ENCODE measurements at regions not wholly inside any gene's neighbourhood (a gene's known extent, or its start where the extent isn't known, plus 50 kb on each side); places are given as distances from the start of the nearest gene placed in this dataset.
A peak's percentile ranks its signal among the peaks of the same experiment; 100 is the strongest.

GRCh38 chr18:34971313-34971712, 69.9 kb upstream of the MAPRE2 start:
- Mint-ChIP-seq H3K27me3 (peaks cover 8% of the 10 kb centered on the region), H3K4me1 (peaks cover 0 to 4% (median 2%) of the 10 kb centered on the region in 3 donors), H3K36me3 (no peaks in the 10 kb centered on the region), H3K9me3 (peaks cover 0 to 4% (median 2%) of the 10 kb centered on the region in 3 donors), H3K27ac (no peak overlapping the region), H3K4me3 (no peak overlapping the region)

- peaks cover 8% of the 10 kb centered on the region for H3K27me3 Mint-ChIP-seq
- peaks cover 1 to 6% (median 4%) of the 10 kb centered on the region in 3 donors for H3K4me1 Mint-ChIP-seq
- no peaks in the 10 kb centered on the region for H3K36me3 Mint-ChIP-seq
- peaks cover 0 to 4% (median 2%) of the 10 kb centered on the region in 3 donors for H3K9me3 Mint-ChIP-seq
- H3K4me3 Mint-ChIP-seq: peak overlapping the region in 1 of 4 donors; percentile 6
- no peak overlapping the region for H3K27ac Mint-ChIP-seq
These were observed 68.3 kb upstream of the MAPRE2 start for GRCh38 chr18:34972765-34973414.

- no peaks in the 10 kb centered on the region for H3K36me3 Mint-ChIP-seq
- peaks cover 20% of the 10 kb centered on the region for H3K27me3 Mint-ChIP-seq
- peaks cover 0 to 4% (median 2%) of the 10 kb centered on the region in 3 donors for H3K9me3 Mint-ChIP-seq
- H3K4me3 Mint-ChIP-seq: peak overlapping the region; percentile 86 to 97 (median 94)
- no peak overlapping the region for H3K27ac Mint-ChIP-seq
- peaks cover 12 to 22% (median 17%) of the 10 kb centered on the region in 3 donors for H3K4me1 Mint-ChIP-seq
These were observed 65.1 kb upstream of the MAPRE2 start for GRCh38 chr18:34976123-34976522.

GRCh38 chr18:34976534-34976898, 64.7 kb upstream of the MAPRE2 start:
- Mint-ChIP-seq H3K4me3 (peak overlapping the region; percentile 86 to 97 (median 94)), H3K36me3 (no peaks in the 10 kb centered on the region), H3K4me1 (peaks cover 12 to 22% (median 17%) of the 10 kb centered on the region in 3 donors), H3K27ac (no peak overlapping the region), H3K27me3 (peaks cover 20% of the 10 kb centered on the region), H3K9me3 (peaks cover 0 to 4% (median 2%) of the 10 kb centered on the region in 3 donors)

- H3K9me3 Mint-ChIP-seq: peaks cover 0 to 4% (median 2%) of the 10 kb centered on the region in 3 donors
- no peak overlapping the region for H3K27ac Mint-ChIP-seq
- H3K4me1 Mint-ChIP-seq: peaks cover 13 to 22% (median 17%) of the 10 kb centered on the region in 3 donors
- peak overlapping the region; percentile 86 to 97 (median 95) for H3K4me3 Mint-ChIP-seq
- H3K27me3 Mint-ChIP-seq: peaks cover 20% of the 10 kb centered on the region
- H3K36me3 Mint-ChIP-seq: no peaks in the 10 kb centered on the region
These were observed 64.0 kb upstream of the MAPRE2 start for GRCh38 chr18:34976899-34977837.

GRCh38 chr18:34977838-34978532, 63.2 kb upstream of the MAPRE2 start:
- Mint-ChIP-seq H3K4me1 (peaks cover 14 to 22% (median 17%) of the 10 kb centered on the region in 3 donors), H3K36me3 (no peaks in the 10 kb centered on the region), H3K9me3 (peaks cover 0 to 2% (median 2%) of the 10 kb centered on the region in 3 donors), H3K27ac (peak overlapping the region in 1 of 3 donors; percentile 12), H3K4me3 (peak overlapping the region; percentile 86 to 97 (median 95)), H3K27me3 (peaks cover 16% of the 10 kb centered on the region)

GRCh38 chr18:34978533-34978893, 62.7 kb upstream of the MAPRE2 start:
- peaks cover 14 to 22% (median 17%) of the 10 kb centered on the region in 3 donors for H3K4me1 Mint-ChIP-seq

GRCh38 chr18:34978953-34979608, 62.1 kb upstream of the MAPRE2 start:
- no peaks in the 10 kb centered on the region for H3K36me3 Mint-ChIP-seq
- H3K27me3 Mint-ChIP-seq: peaks cover 16% of the 10 kb centered on the region
- no peaks in the 10 kb centered on the region for H3K9me3 Mint-ChIP-seq
- H3K4me1 Mint-ChIP-seq: peaks cover 14 to 22% (median 17%) of the 10 kb centered on the region in 3 donors
- peak overlapping the region in 1 of 3 donors; percentile 12 for H3K27ac Mint-ChIP-seq
- peak overlapping the region; percentile 86 to 97 (median 95) for H3K4me3 Mint-ChIP-seq

More at GRCh38 chr18:34978533-34978893, 62.7 kb upstream of the MAPRE2 start:
- peaks cover 16% of the 10 kb centered on the region for H3K27me3 Mint-ChIP-seq
- H3K27ac Mint-ChIP-seq: peak overlapping the region in 2 of 3 donors; percentile 12 to 40
- H3K4me3 Mint-ChIP-seq: peak overlapping the region; percentile 86 to 97 (median 95)
- no peaks in the 10 kb centered on the region for H3K9me3 Mint-ChIP-seq
- H3K36me3 Mint-ChIP-seq: no peaks in the 10 kb centered on the region

GRCh38 chr18:34981487-34981886, 59.7 kb upstream of the MAPRE2 start:
- H3K4me3 Mint-ChIP-seq: no peak overlapping the region
- H3K4me1 Mint-ChIP-seq: peaks cover 11 to 17% (median 17%) of the 10 kb centered on the region in 3 donors
- no peaks in the 10 kb centered on the region for H3K36me3 Mint-ChIP-seq
- H3K27me3 Mint-ChIP-seq: peaks cover 11% of the 10 kb centered on the region
- no peaks in the 10 kb centered on the region for H3K9me3 Mint-ChIP-seq
- H3K27ac Mint-ChIP-seq: no peak overlapping the region

- H3K36me3 Mint-ChIP-seq: no peaks in the 10 kb centered on the region
- peaks cover 9% of the 10 kb centered on the region for H3K27me3 Mint-ChIP-seq
- H3K4me1 Mint-ChIP-seq: peaks cover 0 to 2% (median 0%) of the 10 kb centered on the region in 3 donors
- H3K9me3 Mint-ChIP-seq: no peaks in the 10 kb centered on the region
- H3K27ac Mint-ChIP-seq: peak overlapping the region in 1 of 3 donors; percentile 39
- no peak overlapping the region for H3K4me3 Mint-ChIP-seq
These were observed 55.2 kb upstream of the MAPRE2 start for GRCh38 chr18:34985963-34986362.

GRCh38 chr18:34990597-34990996, 50.6 kb upstream of the MAPRE2 start:
- Mint-ChIP-seq H3K4me3 (no peak overlapping the region), H3K27ac (no peak overlapping the region), H3K27me3 (peaks cover 12% of the 10 kb centered on the region), H3K36me3 (no peaks in the 10 kb centered on the region), H3K9me3 (no peaks in the 10 kb centered on the region), H3K4me1 (no peaks in the 10 kb centered on the region)

GRCh38 chr18:34991152-34991551, 50.1 kb upstream of the MAPRE2 start:
- no peak overlapping the region for H3K4me3 Mint-ChIP-seq
- H3K9me3 Mint-ChIP-seq: no peaks in the 10 kb centered on the region
- H3K27ac Mint-ChIP-seq: no peak overlapping the region

More at GRCh38 chr18:34991152-34991551, 50.1 kb upstream of the MAPRE2 start:
- H3K4me1 Mint-ChIP-seq: no peaks in the 10 kb centered on the region
- H3K27me3 Mint-ChIP-seq: peaks cover 12% of the 10 kb centered on the region
- H3K36me3 Mint-ChIP-seq: no peaks in the 10 kb centered on the region
